GM19372 (cell line): ENCODE measurements at regions not wholly inside any gene's neighbourhood (a gene's known extent, or its start where the extent isn't known, plus 50 kb on each side); places are given as distances from the start of the nearest gene placed in this dataset.

Experiments used
- ATAC-seq: cut with Tn5 transposase; IDR thresholded peaks from one replicate; pipeline ENCODE4 v1.9.1; 2021; ENCODE audit warnings: mild to moderate bottlenecking, low read depth, moderate library complexity; ENCODE audit not compliant: unreplicated experiment

DNA sequence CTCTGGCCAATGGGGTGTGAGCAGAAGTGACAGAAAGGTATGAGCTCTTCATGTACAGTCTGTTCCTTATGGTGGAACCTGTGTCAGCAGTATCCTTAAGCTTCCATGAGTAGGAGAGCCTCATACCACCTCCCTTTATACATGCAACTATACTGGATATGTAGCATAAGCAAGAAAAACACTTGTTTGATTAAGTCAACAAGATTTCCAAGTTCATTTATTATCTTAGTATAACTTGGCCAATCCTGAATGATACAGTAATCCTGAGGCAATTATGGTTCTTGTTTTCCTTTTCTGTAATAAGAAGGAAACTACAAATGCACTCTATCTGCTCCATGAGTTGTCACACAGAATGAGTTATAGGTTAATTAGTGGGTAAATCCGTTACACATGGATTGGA is 409.6 kb upstream of the ID4 start:
- no peak for ATAC-seq

DNA sequence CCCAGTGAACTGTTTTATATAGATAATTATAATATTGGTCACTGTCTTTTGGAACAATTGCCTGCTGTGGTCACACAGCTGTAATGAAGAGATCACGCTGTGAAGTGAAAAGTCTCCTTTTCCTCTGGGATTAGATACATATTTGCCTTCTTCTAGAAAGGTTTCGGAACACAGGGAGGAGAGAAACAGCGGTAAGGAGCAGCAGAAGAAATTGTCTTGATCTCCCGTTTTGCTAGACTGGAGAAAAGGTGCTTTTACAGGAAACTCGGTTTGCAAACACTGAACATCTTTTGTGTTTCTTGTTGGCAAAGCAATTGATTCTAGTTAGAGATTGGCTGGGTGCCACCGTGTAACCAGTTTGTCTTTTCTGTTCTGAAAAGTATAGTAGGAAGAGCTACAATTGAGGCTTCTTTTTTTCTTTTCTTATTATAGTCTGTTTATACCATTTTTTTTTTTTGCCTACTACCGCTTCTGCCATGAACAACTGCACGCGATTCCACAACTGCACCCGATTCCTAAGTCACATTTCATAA is 404.1 kb upstream of the ID4 start:
- no peak for ATAC-seq

DNA sequence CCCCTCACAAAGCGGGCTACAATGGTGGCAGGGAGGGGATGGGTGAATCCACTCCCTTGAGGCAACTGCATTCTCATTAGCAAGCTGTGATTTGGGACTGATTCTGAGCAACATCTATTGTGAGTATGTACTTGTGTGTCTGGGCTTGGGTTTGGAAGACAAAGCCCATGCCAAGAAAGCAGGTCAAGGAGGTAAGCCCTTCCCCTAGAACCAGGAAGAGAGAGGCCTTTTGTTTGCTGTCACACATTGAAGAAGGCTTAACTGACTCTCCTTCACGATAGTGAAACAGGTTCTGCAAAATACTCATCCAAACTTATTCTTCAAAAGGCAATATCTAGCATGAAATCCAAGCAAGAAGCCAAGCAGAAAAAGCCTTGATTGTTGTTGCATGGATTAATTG is 403.1 kb upstream of the ID4 start:
- ATAC-seq: no peak

DNA sequence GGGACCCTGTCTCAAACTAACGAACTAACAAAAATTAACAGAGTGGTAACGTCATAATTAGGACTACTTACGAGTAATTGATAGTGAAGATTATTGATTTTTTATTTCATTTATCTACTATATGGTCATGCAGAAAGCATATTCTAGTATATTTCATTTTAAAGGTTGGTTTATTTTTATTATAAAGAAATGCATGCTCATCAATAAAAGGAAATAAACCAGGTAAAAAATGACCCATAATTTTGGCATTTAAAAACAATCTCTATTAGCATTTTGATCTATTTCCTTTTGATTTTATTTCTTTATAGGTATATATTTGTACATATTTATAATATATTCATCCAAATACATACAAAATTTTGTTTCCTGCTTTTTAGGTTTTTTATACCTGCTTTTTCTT is 401.4 kb upstream of the ID4 start:
- ATAC-seq: no peak

DNA sequence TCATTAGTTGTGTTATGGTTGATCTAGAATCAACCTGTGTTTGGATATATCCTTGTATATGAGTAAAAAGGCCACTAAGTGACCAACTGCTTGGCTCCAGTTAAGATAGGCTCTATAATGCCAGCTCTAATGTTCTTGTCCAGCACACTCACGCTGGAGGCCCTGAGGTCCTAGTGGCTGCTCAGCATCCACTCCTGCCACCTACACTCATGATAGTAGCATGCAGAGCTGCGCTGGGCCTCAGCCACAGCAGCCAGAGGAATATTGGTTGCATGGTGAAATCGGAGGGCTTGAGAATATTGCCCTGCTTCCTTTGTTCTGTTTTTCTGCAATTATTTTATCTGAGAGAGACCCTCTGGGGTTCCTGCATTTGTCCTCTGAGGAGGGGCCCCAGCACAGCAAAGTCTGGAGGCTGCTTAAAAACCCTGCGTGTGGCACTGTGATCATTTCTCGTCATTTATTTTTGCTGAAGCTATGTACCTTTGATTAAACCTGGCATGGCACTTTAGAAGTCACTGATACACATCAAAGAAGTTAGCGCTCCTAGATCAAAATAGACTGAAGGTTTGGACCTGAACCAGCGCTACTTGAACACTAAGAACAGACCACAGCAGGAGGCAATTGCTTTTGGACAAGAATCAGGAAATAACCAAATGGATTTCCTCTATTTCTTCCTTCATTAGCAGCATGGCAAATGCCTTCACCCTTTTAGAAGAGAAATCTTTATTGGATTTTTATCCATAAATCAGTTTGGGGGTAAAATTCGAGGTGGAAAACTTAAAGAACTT is 398.4 kb upstream of the ID4 start:
- ATAC-seq: no peak

DNA sequence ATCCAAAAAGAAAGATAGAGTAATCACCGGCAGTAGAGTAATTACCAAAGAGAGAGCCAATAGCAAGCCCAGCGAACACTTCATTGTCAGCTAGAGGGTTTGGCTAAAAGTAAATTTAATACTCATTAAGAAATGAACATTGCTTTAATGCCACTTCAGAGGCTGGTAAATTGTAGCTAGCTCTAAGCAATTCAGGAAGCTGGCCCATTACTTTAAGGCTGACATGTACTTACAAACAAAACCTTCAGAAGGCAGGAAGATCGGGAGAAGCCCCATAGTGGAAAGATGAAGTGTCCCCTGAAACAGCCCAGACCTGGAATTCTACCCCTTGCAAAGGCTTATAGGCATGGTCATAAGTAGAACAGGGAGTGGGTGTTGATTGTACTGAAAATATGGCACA is 396.6 kb upstream of the ID4 start:
- ATAC-seq: no peak

DNA sequence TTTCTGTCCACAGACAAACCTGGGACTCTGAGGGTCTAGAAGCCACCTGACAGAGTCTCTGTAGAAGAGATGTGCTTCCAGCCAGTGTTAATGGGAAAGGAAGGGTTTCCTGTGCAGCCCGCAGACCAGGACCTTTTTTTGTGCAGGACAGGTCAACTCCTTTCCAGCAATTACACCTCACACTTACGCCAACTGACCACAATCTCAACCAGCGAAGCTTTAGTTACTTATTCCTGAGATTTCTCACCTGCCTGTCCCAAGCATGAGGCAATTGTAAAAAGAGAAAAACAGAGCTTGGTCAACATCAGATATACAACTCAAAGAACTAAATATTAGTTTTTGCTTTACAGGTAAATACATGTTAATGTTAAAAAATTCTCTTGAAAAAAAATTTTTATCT is 393.8 kb upstream of the ID4 start:
- ATAC-seq: no peak

DNA sequence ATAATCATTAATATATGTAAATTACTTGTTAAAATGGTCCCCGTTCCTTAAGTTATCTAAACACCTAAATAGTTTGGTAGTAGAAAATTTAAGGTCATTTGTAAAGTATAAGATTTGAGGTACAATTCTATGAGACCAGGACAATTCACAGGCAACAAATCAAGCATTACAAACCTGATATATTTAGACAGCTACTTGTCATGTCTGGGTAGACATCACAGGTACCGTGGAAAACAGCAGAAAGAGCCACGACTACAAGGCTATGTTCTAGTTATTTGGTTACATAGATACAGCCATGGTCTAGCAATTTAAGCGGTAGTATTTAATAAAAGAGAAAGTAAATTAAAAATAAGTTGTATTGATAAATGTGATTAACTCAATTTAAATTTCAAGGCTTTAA is 393.1 kb upstream of the ID4 start:
- no peak for ATAC-seq

DNA sequence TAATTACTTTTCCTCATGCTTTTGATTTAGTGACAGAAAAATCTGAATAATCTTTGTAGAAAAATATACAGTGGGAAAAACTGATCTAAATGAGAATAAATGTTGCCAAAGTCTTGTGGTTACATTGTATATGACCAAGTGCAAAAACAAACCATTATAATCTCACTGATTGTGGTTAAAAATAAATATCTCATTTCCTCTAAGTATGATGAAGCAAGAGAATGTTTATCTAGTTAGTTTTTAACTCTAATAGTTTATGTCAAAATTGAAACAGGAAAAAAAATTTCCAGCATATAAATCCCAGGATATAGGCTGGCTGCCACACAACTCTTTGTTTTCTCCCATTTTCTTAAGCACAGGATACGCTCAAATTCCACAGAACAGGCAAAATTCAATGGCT is 392.7 kb upstream of the ID4 start:
- ATAC-seq: no peak

DNA sequence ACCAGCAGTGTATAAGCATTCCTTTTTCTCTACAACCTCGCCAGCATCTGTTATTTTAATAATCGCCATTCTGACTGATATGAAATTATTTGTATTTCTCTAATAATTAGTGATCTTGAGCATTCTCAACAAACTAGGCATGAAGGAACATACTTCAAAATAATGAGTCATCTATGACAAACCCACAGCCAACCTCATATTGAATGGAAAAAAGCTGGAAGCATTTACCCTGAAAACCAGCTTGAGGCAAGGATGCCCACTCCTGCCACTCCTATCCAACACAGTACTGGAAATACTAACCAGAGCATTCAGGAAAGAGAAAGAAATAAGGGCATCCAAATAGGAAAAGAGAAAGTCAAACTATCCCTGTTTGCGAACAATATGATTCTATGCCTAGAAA is 390.6 kb upstream of the ID4 start:
- ATAC-seq: no peak

DNA sequence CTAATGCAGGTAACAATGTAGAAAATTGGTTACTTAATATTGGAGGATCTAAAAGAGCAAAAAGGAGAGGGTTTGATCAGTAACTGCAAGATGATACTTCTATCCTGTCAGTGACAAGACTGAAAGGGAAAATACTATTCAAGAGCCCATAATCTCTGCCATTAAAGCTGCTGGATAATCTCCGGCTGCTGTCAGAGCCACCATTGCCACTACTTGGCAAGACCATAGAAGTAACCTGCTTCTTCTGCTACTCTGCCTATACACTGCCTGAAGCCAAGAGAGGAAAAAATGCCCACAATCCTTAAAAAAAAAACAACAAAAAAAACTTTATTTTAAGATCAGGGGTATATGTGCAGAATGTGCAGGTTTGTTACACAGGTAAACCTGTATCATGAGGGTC is 386.5 kb upstream of the ID4 start:
- no peak for ATAC-seq

DNA sequence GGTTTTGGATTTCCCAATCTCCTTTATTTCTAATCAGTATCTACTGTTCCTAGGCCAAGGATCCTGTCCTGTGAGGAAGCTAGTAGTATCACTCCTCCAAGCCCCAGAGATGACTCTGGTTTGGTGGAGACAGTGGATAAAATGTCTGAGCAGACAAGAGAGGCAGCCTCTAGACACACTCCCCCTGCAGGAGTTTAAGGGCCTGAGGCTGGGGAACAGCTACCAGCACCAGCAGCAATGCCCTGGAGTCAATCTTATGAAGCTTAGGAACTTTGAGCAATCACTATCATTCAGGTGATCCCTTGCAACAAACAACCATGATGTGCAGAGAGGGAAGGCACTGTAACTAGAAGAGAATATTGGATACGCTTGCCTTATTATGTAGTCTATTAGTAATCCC is 384.7 kb upstream of the ID4 start:
- ATAC-seq: no peak

DNA sequence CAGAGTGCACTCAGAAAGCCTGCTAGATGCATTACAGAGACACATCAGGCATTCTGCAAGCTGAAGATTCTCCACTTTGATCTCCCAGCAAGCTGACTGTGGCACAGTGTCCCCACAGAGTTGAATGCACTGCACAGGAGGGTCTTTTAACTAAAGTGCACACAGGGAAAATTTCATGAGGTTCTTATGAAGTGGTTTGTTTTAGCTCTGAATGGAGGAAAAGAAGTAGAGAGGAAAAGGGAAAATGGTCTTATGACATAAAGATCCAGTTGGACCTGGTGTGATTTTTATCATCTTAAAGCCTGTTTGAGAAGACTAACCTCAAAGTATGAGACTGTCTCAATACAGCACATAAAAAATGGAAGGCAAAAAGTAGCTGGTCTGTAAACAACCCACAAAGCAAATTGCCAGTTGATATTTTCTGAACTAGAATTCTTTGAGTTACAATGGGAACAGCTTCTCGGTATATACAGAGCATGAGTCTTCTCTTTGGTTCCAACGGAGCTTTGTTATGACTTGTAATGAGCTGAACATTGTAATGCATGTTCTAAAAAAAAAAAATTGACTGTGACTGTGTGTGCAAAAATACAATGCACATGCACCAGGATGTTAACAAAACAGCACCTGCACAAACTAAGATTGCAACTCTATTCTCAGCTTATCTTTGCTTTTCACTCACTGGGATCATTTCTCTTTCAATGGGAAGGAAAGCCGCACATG is 383.0 kb upstream of the ID4 start:
- ATAC-seq: no peak

DNA sequence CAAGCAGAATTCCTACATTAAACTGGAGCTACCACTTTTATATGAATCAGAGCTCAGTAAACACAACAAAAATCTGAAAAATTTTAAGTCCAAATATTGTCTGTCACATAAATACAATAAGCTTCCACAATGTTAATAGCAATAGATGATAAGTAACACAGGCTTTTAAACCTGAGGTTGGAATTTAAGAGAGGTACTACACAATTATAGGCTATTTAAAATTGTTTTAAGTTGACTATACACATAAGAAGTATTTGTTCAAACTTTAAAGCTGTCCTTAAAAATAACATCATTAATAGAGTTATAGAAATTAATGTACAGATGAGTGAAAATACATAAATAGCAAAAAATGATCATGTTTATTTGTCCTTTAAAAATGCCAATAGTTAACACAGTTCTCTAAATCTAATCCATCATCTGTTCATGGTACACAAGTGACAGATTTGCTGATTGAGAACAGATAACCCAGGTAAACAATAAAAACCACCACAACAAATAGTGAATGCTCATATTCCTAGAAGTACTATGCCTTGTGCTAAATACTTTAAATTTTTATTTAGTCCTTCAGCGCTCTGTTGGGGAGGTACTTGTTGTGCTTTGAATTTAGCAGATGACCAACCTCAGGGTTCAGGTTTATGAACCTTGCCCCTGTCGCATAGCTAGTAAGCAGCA is 382.3 kb upstream of the ID4 start:
- ATAC-seq: no peak

DNA sequence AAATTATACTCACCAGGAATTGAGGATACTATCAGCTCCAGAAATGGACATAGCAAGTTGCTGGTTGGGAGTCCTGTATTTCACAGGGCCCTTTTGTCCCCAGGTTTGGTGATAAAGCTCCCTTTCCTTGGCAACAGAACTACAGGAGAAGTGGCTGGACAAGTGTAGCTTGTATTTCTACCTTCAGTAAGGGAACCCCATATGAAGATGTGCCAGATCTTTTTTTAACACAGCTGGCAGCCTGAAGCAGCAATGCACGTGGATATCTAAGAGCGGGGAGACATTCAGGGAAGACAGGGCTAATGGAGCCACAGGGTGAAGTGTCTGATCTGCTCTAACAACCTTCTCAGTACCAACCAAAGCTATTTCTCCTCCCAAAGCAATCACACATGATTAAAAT is 373.9 kb upstream of the ID4 start:
- ATAC-seq: no peak

DNA sequence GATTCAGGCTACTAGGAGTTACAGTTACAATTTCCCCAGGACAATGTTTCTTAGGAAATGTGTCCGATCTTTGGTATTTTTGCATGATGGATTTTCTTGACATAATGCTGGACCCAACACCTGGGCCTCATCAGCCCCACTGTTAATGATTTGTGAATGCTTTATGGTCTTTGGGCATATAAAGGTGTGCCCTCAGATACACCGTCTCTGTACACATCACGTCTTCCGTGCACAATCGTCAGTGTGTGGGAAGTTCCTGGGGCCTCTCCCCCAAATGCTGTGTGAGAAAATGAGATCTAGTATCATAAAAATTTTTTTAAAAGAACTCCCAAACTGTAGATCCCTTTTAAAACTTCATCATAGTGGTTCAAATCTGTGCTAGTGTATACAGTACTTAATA is 373.2 kb upstream of the ID4 start:
- no peak for ATAC-seq

DNA sequence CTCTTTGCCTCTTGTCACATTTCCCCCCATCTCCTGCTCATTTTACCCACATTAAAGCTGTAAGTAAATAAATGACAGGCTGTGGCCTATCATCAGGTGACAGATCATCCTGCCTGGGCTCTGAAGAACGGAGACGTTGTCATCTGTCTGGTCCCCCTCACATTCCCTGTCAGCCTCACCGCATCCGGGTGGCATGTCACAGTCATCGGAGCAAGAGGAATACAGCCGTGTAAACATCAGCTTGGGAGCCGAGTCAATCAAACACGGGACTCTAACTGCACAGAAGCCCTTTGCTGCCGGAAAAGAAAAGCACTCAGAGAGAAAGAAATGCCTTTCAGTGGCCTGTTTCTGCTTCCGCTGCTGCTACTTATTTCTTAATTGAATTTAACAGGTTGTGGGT is 371.9 kb upstream of the ID4 start:
- no peak for ATAC-seq

DNA sequence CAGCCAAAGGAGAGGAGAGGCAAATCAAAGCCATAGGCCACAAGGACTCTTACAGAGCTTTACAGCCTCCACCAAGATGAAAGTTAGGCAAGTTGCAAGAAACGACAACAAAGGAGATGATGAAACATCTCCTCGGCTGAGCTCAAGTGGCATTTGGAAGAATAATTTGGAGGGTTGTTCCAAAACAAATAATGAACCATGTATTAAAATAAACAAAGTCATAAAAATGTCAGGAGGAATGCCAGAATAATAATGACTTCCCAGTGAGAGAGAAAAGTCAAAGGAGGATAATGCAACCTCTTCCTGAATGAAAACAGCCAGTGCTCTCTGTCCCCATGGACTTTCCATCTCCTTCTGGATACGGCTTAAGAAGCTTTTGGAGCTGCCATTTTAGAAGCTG is 371.4 kb upstream of the ID4 start:
- no peak for ATAC-seq

DNA sequence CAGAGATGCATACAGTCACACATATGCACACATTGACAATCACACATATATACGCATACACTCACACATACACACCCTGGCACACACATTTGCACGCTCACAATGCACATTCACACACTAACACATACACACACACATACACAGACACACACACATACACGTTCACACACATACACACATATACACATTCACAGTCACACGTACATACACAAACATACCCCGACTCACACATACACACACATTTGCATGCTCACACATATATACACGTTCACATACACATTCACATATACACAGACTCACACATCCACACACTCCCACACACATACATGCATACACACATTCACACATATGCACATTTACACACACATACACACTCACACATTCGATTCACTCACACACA is 366.8 kb upstream of the ID4 start:
- no peak for ATAC-seq

DNA sequence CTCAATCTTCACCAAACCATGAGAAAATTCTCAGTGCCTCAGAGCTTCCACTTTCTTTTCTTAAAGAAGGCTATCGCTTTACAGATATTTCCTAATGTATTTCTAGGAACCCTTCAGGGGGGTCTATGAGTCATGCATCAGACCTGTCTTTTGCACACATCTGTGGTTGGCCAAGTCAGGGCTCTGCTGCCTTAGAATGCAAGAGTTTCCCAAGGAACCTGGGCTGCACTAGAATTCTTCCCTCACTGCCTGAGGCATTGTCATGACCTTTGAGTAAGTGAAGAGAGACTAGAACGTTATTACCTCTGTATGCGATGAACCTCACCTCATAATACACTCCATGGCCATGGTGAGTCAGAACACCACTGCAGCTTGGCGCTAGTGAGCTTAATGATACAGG is 365.0 kb upstream of the ID4 start:
- ATAC-seq: no peak

DNA sequence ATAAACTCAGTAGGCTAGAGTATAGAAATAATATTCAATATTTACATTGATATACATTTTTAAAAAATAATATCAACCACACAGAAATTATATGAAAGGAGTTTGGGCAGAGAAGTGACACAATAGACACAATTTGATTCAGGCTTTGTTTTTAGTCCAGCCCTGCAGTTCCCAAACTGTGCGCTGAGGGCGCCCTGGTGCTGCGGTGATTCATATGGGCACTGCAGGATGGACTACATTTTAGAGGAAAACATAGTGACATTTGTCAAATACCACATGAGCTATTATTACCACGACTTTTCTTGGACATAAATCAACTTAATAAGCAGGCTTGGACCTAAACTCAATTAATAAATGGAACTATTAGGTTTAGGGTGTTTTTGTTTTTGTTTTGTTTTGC is 364.3 kb upstream of the ID4 start:
- no peak for ATAC-seq

DNA sequence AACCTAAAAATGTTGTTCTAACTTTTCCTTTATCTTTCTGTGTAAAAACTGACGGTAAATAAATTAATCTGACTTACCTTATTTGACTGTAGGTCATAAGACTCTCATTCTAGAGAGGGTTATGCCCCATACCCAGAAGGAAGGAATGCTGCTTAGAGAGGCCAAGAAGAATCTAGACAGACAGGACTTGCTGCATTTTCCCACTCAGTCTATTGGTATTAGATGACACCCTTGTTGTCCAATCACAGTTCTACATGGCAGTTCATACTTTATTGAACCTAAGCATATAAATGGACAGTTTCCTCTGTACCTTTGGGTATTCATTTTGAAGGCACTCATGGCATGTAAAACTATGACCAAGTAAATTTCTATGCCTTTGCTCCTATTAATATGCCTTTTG is 359.6 kb upstream of the ID4 start:
- ATAC-seq: no peak
